Vagina (tissue), 2 donors: ENCODE measurements at regions not wholly inside any gene's neighbourhood (a gene's known extent, or its start where the extent isn't known, plus 50 kb on each side); places are given as distances from the start of the nearest gene placed in this dataset.

Experiments used
- CTCF ChIP-seq, 3 experiments: fragments of 450-650 bp in 2 of 3; fragments of 200-600 bp in 1 of 3; sonication (generic) in 1 of 3; IDR thresholded peaks; one replicate each; pipeline ENCODE4 v1.5.1; 2017 to 2019; ENCODE audit warnings: antibody characterized with exemption in 3 of 3, mild to moderate bottlenecking in 2 of 3, moderate library complexity in 2 of 3
- POLR2AphosphoS5 ChIP-seq, 2 donors: sonication (generic); formaldehyde crosslinking; IDR thresholded peaks; one replicate each; pipeline ENCODE4 v1.9.0; 2017; ENCODE audit warnings: antibody characterized with exemption in 2 of 2, mild to moderate bottlenecking in 2 of 2, low read depth in 1 of 2; ENCODE audit not compliant: insufficient read depth in 1 of 2

DNA sequence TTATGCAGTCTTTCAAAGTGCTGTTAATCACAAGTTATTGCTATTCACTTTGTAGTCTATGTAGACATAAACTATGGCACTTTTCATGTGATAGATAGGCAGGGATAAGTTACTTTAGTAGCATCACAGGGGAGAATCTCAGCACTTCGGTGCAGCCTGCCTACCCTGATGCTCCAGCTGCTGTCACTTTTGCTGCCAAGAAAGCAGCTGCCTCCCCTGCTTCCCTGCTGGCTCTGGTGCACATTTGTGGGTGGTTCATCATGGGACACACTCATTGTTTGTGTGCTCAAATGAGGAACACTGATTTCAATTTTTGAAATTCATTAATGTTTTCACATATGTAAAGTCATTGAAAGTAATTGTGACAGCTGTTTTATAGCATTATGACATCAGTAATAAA, 272.6 kb downstream of the S1PR1 start:
- TF ChIP-seq CTCF (IDR thresholded peaks at IDR 0.05) (no peak), POLR2AphosphoS5 (IDR thresholded peaks at IDR 0.05; ENCODE audit: insufficient read depth in 1 of 2, low read depth in 1 of 2) (no peak)
